DOHH2 (cell line): ENCODE measurements at regions not wholly inside any gene's neighbourhood (a gene's known extent, or its start where the extent isn't known, plus 50 kb on each side); places are given as distances from the start of the nearest gene placed in this dataset.

Source experiments
- EZH2phosphoT487 ChIP-seq: fragments of 200-600 bp; sonication (generic); IDR thresholded peaks from 2 replicates; pipeline ENCODE4 v1.6.1; 2017; ENCODE audit warnings: borderline replicate concordance, mild to moderate bottlenecking, antibody characterized with exemption, low read length, moderate library complexity, mixed read lengths
- TF ChIP-seq, protein P1 (sequence below): fragments of 200-600 bp; sonication (generic); IDR thresholded peaks from one replicate; pipeline ENCODE4 v1.5.1; 2014; ENCODE audit warnings: antibody characterized with exemption, mild to moderate bottlenecking, low read depth, low read length; ENCODE audit not compliant: poor library complexity, severe bottlenecking

DNA sequence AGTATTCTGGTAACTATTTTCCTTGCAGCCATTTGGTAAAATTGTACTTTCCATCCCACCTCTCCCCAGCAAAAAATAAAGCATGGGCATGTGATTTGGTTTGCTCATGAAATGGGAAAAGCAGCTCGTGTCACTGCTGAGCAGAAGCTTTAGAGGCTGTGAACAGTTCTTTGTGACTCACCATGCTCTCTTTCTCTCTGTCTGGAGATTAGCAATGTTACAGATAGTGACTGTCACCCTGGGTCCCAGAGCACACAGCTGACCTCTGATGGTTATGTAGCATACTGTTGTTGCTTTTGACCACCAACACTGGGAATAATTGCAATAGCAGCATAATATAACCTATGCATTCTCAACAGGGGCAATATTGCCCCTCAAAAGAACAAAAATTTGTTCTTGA, 70.6 kb downstream of the RGS2 start:
- TF ChIP-seq, protein P1, sequence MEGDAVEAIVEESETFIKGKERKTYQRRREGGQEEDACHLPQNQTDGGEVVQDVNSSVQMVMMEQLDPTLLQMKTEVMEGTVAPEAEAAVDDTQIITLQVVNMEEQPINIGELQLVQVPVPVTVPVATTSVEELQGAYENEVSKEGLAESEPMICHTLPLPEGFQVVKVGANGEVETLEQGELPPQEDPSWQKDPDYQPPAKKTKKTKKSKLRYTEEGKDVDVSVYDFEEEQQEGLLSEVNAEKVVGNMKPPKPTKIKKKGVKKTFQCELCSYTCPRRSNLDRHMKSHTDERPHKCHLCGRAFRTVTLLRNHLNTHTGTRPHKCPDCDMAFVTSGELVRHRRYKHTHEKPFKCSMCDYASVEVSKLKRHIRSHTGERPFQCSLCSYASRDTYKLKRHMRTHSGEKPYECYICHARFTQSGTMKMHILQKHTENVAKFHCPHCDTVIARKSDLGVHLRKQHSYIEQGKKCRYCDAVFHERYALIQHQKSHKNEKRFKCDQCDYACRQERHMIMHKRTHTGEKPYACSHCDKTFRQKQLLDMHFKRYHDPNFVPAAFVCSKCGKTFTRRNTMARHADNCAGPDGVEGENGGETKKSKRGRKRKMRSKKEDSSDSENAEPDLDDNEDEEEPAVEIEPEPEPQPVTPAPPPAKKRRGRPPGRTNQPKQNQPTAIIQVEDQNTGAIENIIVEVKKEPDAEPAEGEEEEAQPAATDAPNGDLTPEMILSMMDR: no peak
- TF ChIP-seq EZH2phosphoT487: no peak
